ENCODE measurements at regions not wholly inside any gene's neighbourhood (a gene's known extent, or its start where the extent isn't known, plus 50 kb on each side); places are given as distances from the start of the nearest gene placed in this dataset.

- Histone ChIP-seq H3K36me3 (replicated peaks in 1 of 2; ENCODE audit: control insufficient read depth in 1 of 2, insufficient read depth in 2 of 2, low read length in 2 of 2) (no peaks in the 10 kb centered on the region), H3K79me2 (ENCODE audit: insufficient read depth, low read length) (no peaks in the 10 kb centered on the region), H3K9me3 (ENCODE audit: low read length) (0 out of 2 replicates have a peak, but pooled peaks cover 4% of the 10 kb centered on the region), H4K20me1 (ENCODE audit: insufficient read depth, low read length) (no peaks in the 10 kb centered on the region), H3K4me3 (replicated peaks in 1 of 3; ENCODE audit: insufficient read depth in 1 of 3, low read depth in 2 of 3, low read length in 3 of 3) (no peak overlapping the region), H3K9ac (ENCODE audit: insufficient read depth, low read depth, low read length) (no peak overlapping the region), H3K4me1 (ENCODE audit: insufficient read depth, low read length) (no peaks in the 10 kb centered on the region), H3K4me2 (ENCODE audit: low read depth, low read length) (no peak overlapping the region), H3K27ac (ENCODE audit: extremely low read length, insufficient read depth, low read length) (no peak overlapping the region), H3K27me3 (ENCODE audit: control insufficient read depth in 1 of 2, insufficient read depth in 2 of 2, low read length in 2 of 2) (no peaks in the 10 kb centered on the region), H2AFZ (ENCODE audit: low read length) (no peak overlapping the region)
- in situ Hi-C loops (cut with HindIII; ENCODE audit: extremely low pct_ligation_motif_present, low pct_unique_long_range_greater_than_20kb): no loop called here
- TF ChIP-seq ZNF430 (CRISPR knock-in tag; IDR thresholded peaks at IDR 0.05): no peak
- TF ChIP-seq SIN3A (IDR thresholded peaks at IDR 0.05; ENCODE audit: borderline replicate concordance, low read depth, low read length): no peak
- TF ChIP-seq ZNF615 (CRISPR knock-in tag; IDR thresholded peaks at IDR 0.05; ENCODE audit: borderline replicate concordance): no peak
- no peak for TF ChIP-seq U2AF2 (IDR thresholded peaks at IDR 0.05; ENCODE audit: low read depth, low read length)
- TF ChIP-seq FOXO1 (CRISPR knock-in tag; IDR thresholded peaks at IDR 0.05): no peak
- TF ChIP-seq ZBTB3 (CRISPR knock-in tag; IDR thresholded peaks at IDR 0.05; ENCODE audit: borderline replicate concordance, low read depth): no peak
- no peak for TF ChIP-seq HDAC1 (CRISPR knock-in tag; IDR thresholded peaks at IDR 0.05)
- no peak for TF ChIP-seq HES4 (CRISPR knock-in tag; IDR thresholded peaks at IDR 0.05; ENCODE audit: borderline replicate concordance)
- no peak for TF ChIP-seq ZNF546 (CRISPR knock-in tag; conservative IDR thresholded peaks at IDR 0.05)
- intact Hi-C loops (cut with micrococcal nuclease; ENCODE audit: unreplicated experiment): no loop called here
- DNase-seq (ENCODE audit: low spot score) (no peak), ATAC-seq (no peak), FAIRE-seq (no peak)
- ChIA-PET CTCF (ENCODE audit: low intra/inter-chr PET ratio, low total read pairs) (no interaction called here), POLR2A (no interaction called here)
- 34% methylated on average over 1 of the region's 1 CpG for WGBS (ENCODE audit: low lambda C conversion rate)
- no TSS peak for BruUV-seq (replicated peaks)
These were observed 295.9 kb downstream of the GJA1 start for GRCh38 chr6:121731381-121731780.

GRCh38 chr6:121732641-121733040 lies 297.2 kb downstream of the GJA1 start:
- Histone ChIP-seq H3K36me3 (replicated peaks in 1 of 2; ENCODE audit: control insufficient read depth in 1 of 2, insufficient read depth in 2 of 2, low read length in 2 of 2) (no peaks in the 10 kb centered on the region), H3K79me2 (ENCODE audit: insufficient read depth, low read length) (no peaks in the 10 kb centered on the region), H3K9me3 (ENCODE audit: low read length) (0 out of 2 replicates have a peak, but pooled peaks cover 4% of the 10 kb centered on the region), H3K4me1 (ENCODE audit: insufficient read depth, low read length) (no peaks in the 10 kb centered on the region), H3K4me2 (ENCODE audit: low read depth, low read length) (no peak overlapping the region), H3K27ac (ENCODE audit: extremely low read length, insufficient read depth, low read length) (no peak overlapping the region), H3K4me3 (replicated peaks in 1 of 3; ENCODE audit: insufficient read depth in 1 of 3, low read depth in 2 of 3, low read length in 3 of 3) (no peak overlapping the region), H4K20me1 (ENCODE audit: insufficient read depth, low read length) (no peaks in the 10 kb centered on the region), H3K27me3 (ENCODE audit: control insufficient read depth in 1 of 2, insufficient read depth in 2 of 2, low read length in 2 of 2) (no peaks in the 10 kb centered on the region), H3K9ac (ENCODE audit: insufficient read depth, low read depth, low read length) (no peak overlapping the region), H2AFZ (ENCODE audit: low read length) (no peak overlapping the region)
- ATAC-seq: no peak
- ChIA-PET CTCF (ENCODE audit: low intra/inter-chr PET ratio, low total read pairs) (no interaction called here), POLR2A (no interaction called here)
- WGBS (ENCODE audit: low lambda C conversion rate): 0% methylated on average over 1 of the region's 1 CpG
- BruUV-seq (replicated peaks): no TSS peak
- DNase-seq (ENCODE audit: low spot score): no peak
- in situ Hi-C loops (cut with HindIII; ENCODE audit: extremely low pct_ligation_motif_present, low pct_unique_long_range_greater_than_20kb): no loop called here
- intact Hi-C loops (cut with micrococcal nuclease; ENCODE audit: unreplicated experiment): no loop called here
- FAIRE-seq: no peak
- TF ChIP-seq ARID3A (IDR thresholded peaks at IDR 0.05; ENCODE audit: low read depth, low read length) (no peak), ZNF275 (CRISPR knock-in tag; IDR thresholded peaks at IDR 0.05; ENCODE audit: borderline replicate concordance) (no peak), NPAS2 (CRISPR knock-in tag; IDR thresholded peaks at IDR 0.05; ENCODE audit: borderline replicate concordance) (no peak), U2AF1 (optimal IDR thresholded peaks at IDR 0.05; ENCODE audit: low read depth, low read length) (no peak), TCF12 (IDR thresholded peaks at IDR 0.05) (no peak), TCF12 (CRISPR knock-in tag; IDR thresholded peaks at IDR 0.05) (no peak), ZFY (CRISPR knock-in tag; IDR thresholded peaks at IDR 0.05) (no peak), JUNB (CRISPR knock-in tag; IDR thresholded peaks at IDR 0.05; ENCODE audit: borderline replicate concordance) (no peak)
